Middle frontal gyrus (tissue), 1 donor: ENCODE measurements at regions not wholly inside any gene's neighbourhood (a gene's known extent, or its start where the extent isn't known, plus 50 kb on each side); places are given as distances from the start of the nearest gene placed in this dataset.

Source experiments
- DNase-seq: peaks from one replicate; pipeline ENCODE4 v3.0.0-alpha.2; 2015; ENCODE audit warnings: low spot score; ENCODE audit errors: extremely low spot score

DNA sequence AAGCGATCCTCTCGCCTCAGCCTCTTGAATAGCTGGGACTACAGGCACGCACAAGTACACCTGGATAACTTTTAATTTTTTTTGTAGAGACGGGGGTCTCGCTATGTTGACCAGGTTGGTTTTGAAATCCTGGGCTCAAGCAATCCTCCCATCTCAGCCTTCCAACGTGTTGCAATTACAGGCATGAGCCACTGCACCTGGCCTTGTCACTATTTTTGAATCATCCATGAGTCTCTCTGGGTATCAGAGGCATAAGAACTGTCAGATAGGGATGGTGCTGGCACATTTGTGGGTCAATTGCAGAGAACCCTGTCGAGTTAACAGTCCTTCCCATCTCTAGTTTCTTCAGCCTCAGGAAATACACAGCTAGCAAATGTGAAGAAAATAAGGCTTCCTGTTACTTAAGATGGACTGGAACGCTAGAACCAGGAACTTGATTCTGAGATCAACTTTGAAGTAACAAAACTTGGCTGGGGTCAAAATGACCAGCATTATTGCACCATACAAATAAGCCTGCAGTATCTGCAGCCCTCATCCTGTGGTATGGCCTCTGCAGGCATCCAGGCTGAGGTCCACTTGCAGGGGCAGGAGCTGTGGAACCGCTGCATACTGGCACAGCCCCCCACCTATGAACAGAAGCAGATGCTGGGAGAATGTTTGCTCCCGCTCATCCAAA is 124.3 kb upstream of the GADD45A start:
- DNase-seq, result no peak

- no peak for DNase-seq
Measured at GRCh38 chr1:67561704-67562113, 123.3 kb upstream of the GADD45A start.

GRCh38 chr1:67563684-67564083 is 121.3 kb upstream of the GADD45A start:
- no peak for DNase-seq

- DNase-seq, result no peak
Measured at GRCh38 chr1:67564193-67564592, 120.8 kb upstream of the GADD45A start.

GRCh38 chr1:67566803-67567377 is 118.1 kb upstream of the GADD45A start:
- no peak for DNase-seq

DNA sequence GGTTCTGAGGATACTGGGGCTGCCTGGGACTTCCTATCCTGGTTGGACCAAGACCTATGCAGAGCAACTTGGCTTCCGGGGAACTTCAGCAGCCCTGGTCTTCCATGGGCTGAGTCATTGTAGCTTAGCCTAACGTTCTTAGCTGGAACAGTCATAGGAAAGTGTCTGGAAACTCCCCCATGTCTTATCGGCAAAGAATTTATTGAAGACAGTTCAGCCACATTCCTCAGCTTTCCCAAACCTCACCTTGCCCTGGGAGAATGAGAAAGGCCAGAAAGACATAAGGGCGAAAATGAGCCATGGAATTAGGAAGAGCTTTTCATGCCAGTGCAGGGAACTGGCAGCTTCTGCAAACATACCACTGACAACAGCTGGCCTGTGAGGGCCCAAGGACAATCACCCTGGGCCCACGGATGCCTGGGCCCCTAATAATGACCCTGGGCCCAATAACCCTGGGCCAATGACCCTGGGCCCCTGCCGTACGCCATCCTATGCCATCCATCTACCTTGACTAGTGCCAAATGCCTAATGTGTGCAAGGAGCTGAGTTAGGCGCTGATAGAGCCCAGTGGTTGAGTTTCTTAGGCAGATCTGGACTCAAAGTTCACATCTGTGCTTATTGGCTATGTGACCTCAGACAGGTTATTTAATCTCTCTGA is 114.4 kb upstream of the GADD45A start:
- DNase-seq, result no peak

DNA sequence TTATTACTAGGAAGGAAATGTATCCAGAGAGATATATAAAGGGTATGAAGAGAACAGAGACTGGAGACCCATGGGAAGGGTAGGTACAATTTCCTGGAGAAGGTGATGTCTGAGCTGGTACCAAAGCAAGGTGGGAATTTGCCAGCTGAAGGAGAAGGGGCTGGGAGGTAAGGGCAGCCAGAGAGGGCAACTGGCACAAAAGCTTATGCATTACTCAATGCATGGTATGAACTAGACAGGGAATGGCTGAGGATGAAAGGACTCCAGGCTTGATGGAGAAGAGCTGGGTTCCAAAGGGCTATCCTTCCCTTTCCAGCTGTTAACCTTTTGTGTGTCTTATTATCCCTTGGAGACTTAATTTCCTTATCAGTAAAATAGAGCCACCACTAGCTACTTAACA is 113.6 kb upstream of the GADD45A start:
- DNase-seq, result no peak

DNA sequence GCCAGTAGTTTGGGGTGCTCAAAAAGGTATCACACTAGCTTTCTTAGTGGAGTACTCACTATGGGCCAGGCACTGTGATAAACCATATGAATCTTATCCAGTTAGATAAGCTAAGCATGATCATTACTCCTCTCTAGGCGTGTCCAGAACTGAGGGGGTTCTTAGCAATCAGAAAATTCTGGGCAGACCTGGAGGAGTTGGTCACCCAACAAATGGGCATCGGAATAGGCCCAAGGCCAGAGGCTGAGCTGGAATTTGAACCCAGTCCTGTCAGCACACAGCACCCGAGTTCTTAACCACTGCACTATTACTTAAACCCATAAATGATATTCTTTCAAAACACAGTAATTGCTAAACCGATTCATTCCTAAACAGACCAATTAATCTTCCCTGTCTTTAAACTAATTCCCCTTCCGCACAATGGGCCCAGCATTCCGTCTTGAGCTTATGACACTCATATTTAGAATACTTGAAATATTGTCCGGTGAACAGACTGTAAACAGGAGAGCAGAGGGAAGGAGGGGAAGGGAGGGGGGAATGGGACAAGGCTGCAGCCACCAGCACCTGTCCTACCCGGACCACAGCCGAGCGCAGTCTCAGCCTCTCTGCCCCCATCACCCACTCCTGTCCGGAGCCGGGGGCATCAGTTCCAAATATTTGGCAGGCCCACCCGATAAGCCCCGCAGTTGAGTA is 113.0 kb upstream of the GADD45A start:
- no peak for DNase-seq

GRCh38 chr1:67572594-67573221 is 112.3 kb upstream of the GADD45A start:
- no peak for DNase-seq

- DNase-seq, result no peak
Measured at GRCh38 chr1:67573311-67573872, 111.6 kb upstream of the GADD45A start.

DNA sequence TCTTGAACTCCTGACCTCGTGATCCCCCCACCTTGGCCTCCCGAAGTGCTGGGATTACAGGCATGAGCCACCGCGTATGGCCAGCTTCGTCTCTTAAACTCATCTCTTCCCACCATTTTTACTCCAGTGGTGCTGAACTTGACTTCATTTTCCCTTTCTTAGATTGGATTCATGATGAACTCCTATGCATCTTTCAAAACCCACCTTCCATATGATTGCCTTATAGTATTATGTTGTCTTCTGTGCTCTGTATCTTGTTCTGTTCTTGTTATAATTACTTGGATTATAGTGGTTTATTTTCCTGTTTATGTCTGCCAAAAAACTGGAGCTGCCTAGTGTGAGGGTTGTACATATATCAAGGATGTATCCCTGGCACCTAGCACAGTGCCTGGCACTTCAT is 110.8 kb upstream of the GADD45A start:
- no peak for DNase-seq

GRCh38 chr1:67575861-67576260 is 109.1 kb upstream of the GADD45A start:
- DNase-seq, result no peak

GRCh38 chr1:67576474-67576873 is 108.5 kb upstream of the GADD45A start:
- no peak for DNase-seq

DNA sequence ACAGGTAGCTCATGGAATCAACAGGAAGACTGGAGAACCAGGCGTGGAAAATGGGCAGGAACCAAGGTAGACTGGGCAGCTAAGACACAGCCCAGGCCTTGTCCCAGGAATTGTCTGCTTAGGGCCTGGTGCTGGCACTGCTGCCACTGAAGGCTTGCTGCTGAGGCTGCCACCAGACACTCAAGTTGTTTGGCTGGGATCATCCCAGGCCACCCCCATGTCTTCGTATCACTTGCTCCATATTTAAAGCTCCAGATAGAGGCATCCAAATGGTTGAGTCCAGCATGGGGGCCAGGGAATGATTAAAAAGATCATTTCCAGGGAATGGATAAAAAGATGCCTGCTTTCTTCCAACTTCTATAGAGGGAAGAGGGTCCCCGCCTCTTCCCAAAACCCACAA is 107.4 kb upstream of the GADD45A start:
- DNase-seq, result no peak

DNA sequence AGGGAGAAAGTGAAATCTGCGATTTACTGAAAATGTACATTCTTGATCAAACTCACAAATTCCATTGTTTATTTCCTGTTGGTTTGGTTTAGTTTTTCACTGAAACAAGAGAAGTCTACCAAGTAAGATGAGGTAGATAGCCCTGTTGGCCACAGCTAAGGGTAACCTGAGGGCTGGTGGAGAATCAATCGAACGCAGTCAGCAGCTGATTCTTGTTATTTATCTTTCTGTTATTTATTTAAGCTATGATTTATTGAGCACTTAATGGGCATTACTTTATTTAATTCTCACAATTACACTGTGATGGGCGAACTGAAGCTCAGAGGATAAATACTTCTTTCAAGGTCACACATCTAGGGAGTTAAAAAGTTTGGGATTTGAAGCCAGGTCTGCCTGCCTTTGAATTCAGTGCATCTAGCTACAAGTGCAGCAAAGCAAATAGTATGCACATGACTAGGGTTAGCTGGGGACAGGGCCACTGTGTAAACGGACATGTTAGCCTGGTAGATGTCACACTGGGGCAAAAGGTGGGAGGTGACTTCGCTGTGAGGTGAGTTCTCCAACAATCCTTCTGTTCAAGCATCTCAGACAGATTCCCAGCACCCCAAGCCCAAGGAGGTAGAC is 106.5 kb upstream of the GADD45A start:
- DNase-seq, result no peak

DNA sequence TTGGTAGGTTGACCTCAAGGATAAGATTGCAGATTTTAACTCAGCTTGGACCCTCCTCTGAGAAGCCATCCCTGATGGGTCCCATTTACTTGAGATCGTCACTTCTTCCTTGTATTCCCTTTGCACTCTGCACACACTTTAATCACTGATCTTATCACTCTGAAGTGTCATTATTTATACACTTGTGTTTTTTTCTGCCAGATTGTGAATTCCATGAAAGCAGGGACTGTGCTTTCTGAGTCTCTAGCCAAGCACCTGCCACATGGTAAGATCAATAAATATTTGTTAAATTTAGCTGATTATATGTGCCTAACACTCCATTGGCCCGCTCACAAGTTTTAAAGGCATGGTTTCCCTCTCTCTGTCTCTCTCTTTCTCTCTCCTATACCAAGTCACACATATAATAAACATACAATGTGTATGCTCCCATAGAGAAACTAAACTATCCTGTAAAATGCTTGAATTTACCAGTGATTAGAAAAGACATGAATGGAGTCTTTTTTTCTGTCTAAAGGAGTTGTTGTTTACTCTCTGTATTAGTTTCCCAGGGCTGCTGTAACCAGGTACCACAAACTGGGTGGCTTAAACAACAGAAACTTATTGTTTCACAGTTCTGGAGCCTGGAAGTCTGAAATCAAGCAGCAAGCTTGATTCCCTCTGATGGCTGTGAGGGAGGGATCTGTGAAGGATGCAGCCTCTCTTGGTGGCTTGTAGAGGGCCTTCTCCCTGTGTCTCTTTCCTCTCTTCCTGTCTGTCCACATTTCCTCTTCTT is 105.2 kb upstream of the GADD45A start:
- no peak for DNase-seq

- no peak for DNase-seq
Measured at GRCh38 chr1:67580691-67581403, 104.2 kb upstream of the GADD45A start.

DNA sequence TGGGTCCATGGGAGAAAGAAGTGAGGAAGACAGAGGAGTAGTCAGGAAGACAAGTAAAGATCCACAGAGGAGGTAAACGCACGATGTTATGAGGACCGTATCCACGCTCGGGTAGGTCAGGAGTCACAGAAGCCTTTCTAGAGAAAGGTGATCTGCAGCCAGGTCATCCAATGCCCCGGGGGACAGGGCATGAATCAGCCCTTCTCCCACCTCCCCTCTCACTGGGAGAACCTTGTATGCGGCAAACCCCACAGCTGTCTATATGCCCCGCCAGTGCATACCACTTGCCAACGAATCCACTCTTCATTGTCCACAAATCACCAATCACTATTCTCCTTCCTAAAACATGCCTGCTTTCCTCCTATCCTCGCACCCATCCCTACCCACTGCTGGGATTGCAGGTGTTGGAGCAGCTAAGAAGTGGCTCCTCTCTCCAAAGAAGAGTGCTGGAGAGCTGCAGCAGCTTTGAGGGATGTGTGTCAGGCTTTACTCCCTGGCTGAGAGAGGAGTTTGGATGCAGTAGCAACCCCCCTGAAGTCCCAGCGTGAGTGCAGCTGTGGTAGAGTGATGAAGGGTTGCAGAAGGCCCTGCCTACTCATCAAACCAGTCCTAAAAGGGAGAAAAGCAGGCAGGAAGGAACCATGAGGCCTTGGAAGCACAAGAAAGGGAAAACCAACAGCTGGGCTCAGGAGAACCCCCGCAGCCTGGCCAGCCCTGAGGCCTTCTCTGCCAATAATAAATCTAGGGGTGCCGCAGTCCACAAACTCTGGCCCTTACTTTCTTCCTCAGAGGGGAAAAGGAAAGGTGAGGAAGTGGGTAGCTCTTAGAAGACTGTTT is 102.2 kb upstream of the GADD45A start:
- no peak for DNase-seq

DNA sequence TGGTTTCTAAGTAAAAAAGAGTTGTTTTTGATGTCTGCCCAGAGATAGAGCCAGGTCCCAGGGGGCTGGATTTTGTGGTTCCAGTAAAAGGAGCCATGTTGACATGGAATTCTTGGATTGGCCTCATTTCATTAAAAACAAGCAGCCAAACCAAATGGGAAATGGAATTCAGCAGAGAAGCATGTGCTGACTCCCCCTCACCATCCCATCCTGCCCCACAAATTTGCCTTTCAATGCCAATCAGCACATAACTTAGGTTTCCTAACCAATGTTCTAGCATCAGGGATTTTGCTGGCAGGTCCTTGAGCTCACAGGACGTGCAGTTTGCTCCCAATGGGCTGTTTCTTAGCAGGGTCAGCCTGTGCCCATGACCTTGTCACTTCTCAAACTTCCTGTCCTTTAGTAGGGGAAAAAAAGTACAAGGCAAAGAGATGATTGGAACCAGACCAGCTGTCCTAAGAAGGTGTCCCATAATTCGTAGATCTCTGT is 101.5 kb upstream of the GADD45A start:
- DNase-seq, result no peak
